ENCODE measurements at regions not wholly inside any gene's neighbourhood (a gene's known extent, or its start where the extent isn't known, plus 50 kb on each side); places are given as distances from the start of the nearest gene placed in this dataset.
"Not testable (repeated sequence)": the region's sequence is repeated elsewhere in the genome, so short reads cannot be mapped to it uniquely, and the experiment has no call there.

GRCh38 chr14:30389134-30389876, 169.7 kb upstream of the G2E3 start:
- no peaks in the 10 kb centered on the region for H3K36me3 Mint-ChIP-seq
- CTCF ChIA-PET = no interaction called here
- H3K4me1 Mint-ChIP-seq = no peaks in the 10 kb centered on the region
- H3K27me3 Mint-ChIP-seq = peaks cover 6% of the 10 kb centered on the region
- H3K9me3 Mint-ChIP-seq (ENCODE audit: low read depth) = no peaks in the 10 kb centered on the region
- DNase-seq (no peak), ATAC-seq (no peak)
- H3K4me3 Mint-ChIP-seq = no peak overlapping the region
- no peak overlapping the region for H3K27ac Mint-ChIP-seq

GRCh38 chr14:30389877-30390385, 169.0 kb upstream of the G2E3 start:
- Mint-ChIP-seq H3K27me3 (peaks cover 4% of the 10 kb centered on the region), H3K9me3 (ENCODE audit: low read depth) (no peaks in the 10 kb centered on the region), H3K27ac (no peak overlapping the region), H3K36me3 (no peaks in the 10 kb centered on the region), H3K4me3 (no peak overlapping the region), H3K4me1 (no peaks in the 10 kb centered on the region)
- CTCF ChIA-PET = no interaction called here
- no peak for DNase-seq
- ATAC-seq = no peak

- CTCF ChIA-PET = no interaction called here
- H3K27ac Mint-ChIP-seq = no peak overlapping the region
Observed at GRCh38 chr14:30395065-30395464, 163.9 kb upstream of the G2E3 start.

GRCh38 chr14:30402846-30403245, 156.1 kb upstream of the G2E3 start:
- ATAC-seq = no peak
- H3K4me1 Mint-ChIP-seq = no peaks in the 10 kb centered on the region
- peaks cover 6% of the 10 kb centered on the region for H3K27me3 Mint-ChIP-seq
- DNase-seq = no peak
- no peaks in the 10 kb centered on the region for H3K36me3 Mint-ChIP-seq
- CTCF ChIA-PET = no interaction called here
- no peak overlapping the region for H3K4me3 Mint-ChIP-seq
- H3K9me3 Mint-ChIP-seq (ENCODE audit: low read depth) = no peaks in the 10 kb centered on the region
- H3K27ac Mint-ChIP-seq = no peak overlapping the region

More at GRCh38 chr14:30395065-30395464, 163.9 kb upstream of the G2E3 start:
- no peak overlapping the region for H3K4me3 Mint-ChIP-seq
- no peaks in the 10 kb centered on the region for H3K9me3 Mint-ChIP-seq (ENCODE audit: low read depth)
- no peak for DNase-seq
- no peaks in the 10 kb centered on the region for H3K4me1 Mint-ChIP-seq
- H3K36me3 Mint-ChIP-seq = no peaks in the 10 kb centered on the region
- H3K27me3 Mint-ChIP-seq = peaks cover 7% of the 10 kb centered on the region
- no peak for ATAC-seq

GRCh38 chr14:30403791-30404190, 155.2 kb upstream of the G2E3 start:
- Mint-ChIP-seq H3K9me3 (ENCODE audit: low read depth) (no peaks in the 10 kb centered on the region), H3K4me3 (no peak overlapping the region), H3K36me3 (no peaks in the 10 kb centered on the region), H3K27ac (no peak overlapping the region), H3K4me1 (no peaks in the 10 kb centered on the region), H3K27me3 (peaks cover 8% of the 10 kb centered on the region)
- DNase-seq = no peak
- CTCF ChIA-PET = no interaction called here
- no peak for ATAC-seq

- H3K4me1 Mint-ChIP-seq; H3K27ac Mint-ChIP-seq; H3K36me3 Mint-ChIP-seq; H3K4me3 Mint-ChIP-seq; ATAC-seq; CTCF ChIA-PET; H3K27me3 Mint-ChIP-seq; DNase-seq; H3K9me3 Mint-ChIP-seq (ENCODE audit: low read depth): not testable (repeated sequence)
Observed at GRCh38 chr14:30409508-30410015, 149.4 kb upstream of the G2E3 start.

GRCh38 chr14:30410986-30411385, 148.0 kb upstream of the G2E3 start:
- H3K36me3 Mint-ChIP-seq = no peaks in the 10 kb centered on the region
- H3K27me3 Mint-ChIP-seq = peaks cover 4% of the 10 kb centered on the region
- no peak overlapping the region for H3K27ac Mint-ChIP-seq
- no peaks in the 10 kb centered on the region for H3K4me1 Mint-ChIP-seq
- H3K9me3 Mint-ChIP-seq (ENCODE audit: low read depth) = no peaks in the 10 kb centered on the region
- DNase-seq (no peak), ATAC-seq (no peak)
- H3K4me3 Mint-ChIP-seq = no peak overlapping the region
- CTCF ChIA-PET = no interaction called here

- H3K27ac Mint-ChIP-seq; H3K9me3 Mint-ChIP-seq (ENCODE audit: low read depth); CTCF ChIA-PET; H3K27me3 Mint-ChIP-seq; DNase-seq; H3K4me3 Mint-ChIP-seq; H3K4me1 Mint-ChIP-seq; H3K36me3 Mint-ChIP-seq; ATAC-seq: not testable (repeated sequence)
Observed at GRCh38 chr14:30413184-30413583, 145.8 kb upstream of the G2E3 start.

GRCh38 chr14:30417121-30417520, 141.8 kb upstream of the G2E3 start:
- no peaks in the 10 kb centered on the region for H3K9me3 Mint-ChIP-seq (ENCODE audit: low read depth)
- ATAC-seq (no peak), DNase-seq (no peak)
- no peaks in the 10 kb centered on the region for H3K27me3 Mint-ChIP-seq
- no peaks in the 10 kb centered on the region for H3K4me1 Mint-ChIP-seq
- H3K36me3 Mint-ChIP-seq = no peaks in the 10 kb centered on the region
- no peak overlapping the region for H3K4me3 Mint-ChIP-seq
- CTCF ChIA-PET = no interaction called here
- H3K27ac Mint-ChIP-seq = no peak overlapping the region

- no peaks in the 10 kb centered on the region for H3K4me1 Mint-ChIP-seq
- no peak for DNase-seq
- no peaks in the 10 kb centered on the region for H3K9me3 Mint-ChIP-seq (ENCODE audit: low read depth)
- no peaks in the 10 kb centered on the region for H3K36me3 Mint-ChIP-seq
- H3K27ac Mint-ChIP-seq = no peak overlapping the region
- no peak for ATAC-seq
- CTCF ChIA-PET = no interaction called here
- no peak overlapping the region for H3K4me3 Mint-ChIP-seq
- no peaks in the 10 kb centered on the region for H3K27me3 Mint-ChIP-seq
Observed at GRCh38 chr14:30417999-30418398, 141.0 kb upstream of the G2E3 start.

- H3K4me1 Mint-ChIP-seq = no peaks in the 10 kb centered on the region
- H3K27me3 Mint-ChIP-seq = no peaks in the 10 kb centered on the region
- no peak overlapping the region for H3K27ac Mint-ChIP-seq
- no peak overlapping the region for H3K4me3 Mint-ChIP-seq
- H3K36me3 Mint-ChIP-seq = no peaks in the 10 kb centered on the region
- no peak for ATAC-seq
- DNase-seq = no peak
- no peaks in the 10 kb centered on the region for H3K9me3 Mint-ChIP-seq (ENCODE audit: low read depth)
- CTCF ChIA-PET = no interaction called here
Observed at GRCh38 chr14:30419037-30419436, 139.9 kb upstream of the G2E3 start.

GRCh38 chr14:30420515-30420914, 138.4 kb upstream of the G2E3 start:
- Mint-ChIP-seq H3K27me3 (no peaks in the 10 kb centered on the region), H3K4me3 (no peak overlapping the region), H3K9me3 (ENCODE audit: low read depth) (no peaks in the 10 kb centered on the region), H3K4me1 (no peaks in the 10 kb centered on the region), H3K36me3 (no peaks in the 10 kb centered on the region), H3K27ac (no peak overlapping the region)
- ATAC-seq (no peak), DNase-seq (no peak)
- CTCF ChIA-PET = no interaction called here

- CTCF ChIA-PET = no interaction called here
- H3K27me3 Mint-ChIP-seq = peaks cover 7% of the 10 kb centered on the region
- no peaks in the 10 kb centered on the region for H3K4me1 Mint-ChIP-seq
- DNase-seq (no peak), ATAC-seq (no peak)
- H3K4me3 Mint-ChIP-seq = no peak overlapping the region
- H3K36me3 Mint-ChIP-seq = no peaks in the 10 kb centered on the region
- no peaks in the 10 kb centered on the region for H3K9me3 Mint-ChIP-seq (ENCODE audit: low read depth)
- H3K27ac Mint-ChIP-seq = no peak overlapping the region
Observed at GRCh38 chr14:30426463-30426862, 132.5 kb upstream of the G2E3 start.

GRCh38 chr14:30427401-30427800, 131.6 kb upstream of the G2E3 start:
- no peak overlapping the region for H3K4me3 Mint-ChIP-seq
- H3K9me3 Mint-ChIP-seq (ENCODE audit: low read depth) = no peaks in the 10 kb centered on the region
- no peak for DNase-seq
- peaks cover 7% of the 10 kb centered on the region for H3K27me3 Mint-ChIP-seq
- H3K36me3 Mint-ChIP-seq = no peaks in the 10 kb centered on the region
- CTCF ChIA-PET = no interaction called here
- no peaks in the 10 kb centered on the region for H3K4me1 Mint-ChIP-seq
- no peak overlapping the region for H3K27ac Mint-ChIP-seq
- ATAC-seq = no peak
